WTC11 (cell line): ENCODE measurements at regions not wholly inside any gene's neighbourhood (a gene's known extent, or its start where the extent isn't known, plus 50 kb on each side); places are given as distances from the start of the nearest gene placed in this dataset.

Experiments
- ATAC-seq: fragments of 200-7000 bp; cut with Tn5 transposase; 2 replicates; pipeline ENCODE4 v1.10.0; 2021; ENCODE audit warnings: mild to moderate bottlenecking, moderate library complexity
- CTCF ChIA-PET: fragments of 300-600 bp; sonication (Branson Sonifier 250); formaldehyde crosslinking; loops from one replicate; lab custom pipeline; 2021; ENCODE audit warnings: antibody characterized with exemption; lab: Charles Lee
- POLR2A ChIA-PET: fragments of 350-600 bp; sonication (Branson Sonifier 250); formaldehyde crosslinking; loops from one replicate; lab custom pipeline; 2021; ENCODE audit warnings: antibody characterized with exemption; lab: Charles Lee
- DNase-seq: peaks from one replicate; pipeline ENCODE4 v3.0.0; 2021; ENCODE audit warnings: low spot score
- H3K27ac Mint-ChIP-seq: 2 replicates; pipeline ENCODE4 v1.8.0; 2021; ENCODE audit warnings: mixed read lengths
- H3K27me3 Mint-ChIP-seq: 2 replicates; pipeline ENCODE4 v1.8.0; 2021; ENCODE audit warnings: low read depth, mild to moderate bottlenecking, moderate library complexity, mixed read lengths
- H3K36me3 Mint-ChIP-seq: 2 replicates; pipeline ENCODE4 v1.8.0; 2021; ENCODE audit warnings: mixed read lengths
- H3K4me1 Mint-ChIP-seq: 2 replicates; pipeline ENCODE4 v1.8.0; 2022; ENCODE audit warnings: mixed read lengths
- H3K4me3 Mint-ChIP-seq: 2 replicates; pipeline ENCODE4 v1.8.0; 2021; ENCODE audit warnings: mild to moderate bottlenecking, moderate library complexity, mixed read lengths
- H3K9me3 Mint-ChIP-seq: 2 replicates; pipeline ENCODE4 v1.8.0; 2021; ENCODE audit warnings: mixed read lengths
- CBFB ChIP-seq: sonication (generic); formaldehyde crosslinking; IDR thresholded peaks from 2 replicates; pipeline ENCODE4 v1.8.1; 2022; ENCODE audit warnings: mild to moderate bottlenecking, low read depth, missing genetic modification reagents
- ELF4 ChIP-seq: sonication (generic); formaldehyde crosslinking; IDR thresholded peaks from 2 replicates; pipeline ENCODE4 v1.8.1; 2022; ENCODE audit warnings: low read depth, mild to moderate bottlenecking, moderate library complexity, missing genetic modification reagents
- GRHL2 ChIP-seq: fragments of 250-450 bp; sonication (Bioruptor Pico); IDR thresholded peaks from 2 replicates; pipeline ENCODE4 v1.8.0; 2022; ENCODE audit warnings: mild to moderate bottlenecking, moderate library complexity; ENCODE audit not compliant: insufficient replicate concordance, severe bottlenecking
- IRF2 ChIP-seq: sonication (generic); formaldehyde crosslinking; IDR thresholded peaks from 2 replicates; pipeline ENCODE4 v1.8.0; 2022; ENCODE audit warnings: low read depth, missing genetic modification reagents, borderline replicate concordance
- NFYB ChIP-seq: sonication (generic); formaldehyde crosslinking; conservative IDR thresholded peaks from 2 replicates; pipeline ENCODE4 v1.8.0; 2022; ENCODE audit warnings: low read depth, missing genetic modification reagents
- SP1 ChIP-seq: sonication (generic); formaldehyde crosslinking; conservative IDR thresholded peaks from 2 replicates; pipeline ENCODE4 v1.8.1; 2022; ENCODE audit warnings: missing genetic modification reagents
- ZNF219 ChIP-seq: sonication (generic); formaldehyde crosslinking; IDR thresholded peaks from 2 replicates; pipeline ENCODE4 v1.8.0; 2023; ENCODE audit warnings: missing genetic modification reagents, mild to moderate bottlenecking, borderline replicate concordance
- TF ChIP-seq, protein P1 (sequence below): fragments of 200-600 bp; IDR thresholded peaks from 2 replicates; pipeline ENCODE4 v1.8.0; 2022; ENCODE audit warnings: antibody characterized with exemption
- TF ChIP-seq, protein P2 (sequence below): sonication (generic); formaldehyde crosslinking; IDR thresholded peaks from 2 replicates; pipeline ENCODE4 v1.8.0; 2023; ENCODE audit warnings: mild to moderate bottlenecking, missing genetic modification reagents
- TF ChIP-seq, protein P3 (sequence below): sonication (generic); formaldehyde crosslinking; IDR thresholded peaks from 2 replicates; pipeline ENCODE4 v1.8.1; 2023; ENCODE audit warnings: mild to moderate bottlenecking, moderate library complexity, missing genetic modification reagents
- TF ChIP-seq, protein P4 (sequence below): sonication (generic); formaldehyde crosslinking; IDR thresholded peaks from 2 replicates; pipeline ENCODE4 v1.8.0; 2022; ENCODE audit warnings: mild to moderate bottlenecking, missing genetic modification reagents
- TF ChIP-seq, protein P5 (sequence below): sonication (generic); formaldehyde crosslinking; IDR thresholded peaks from 2 replicates; pipeline ENCODE4 v1.8.1; 2022; ENCODE audit warnings: missing genetic modification reagents, borderline replicate concordance
- TF ChIP-seq, protein P6 (sequence below): fragments of 250-450 bp; sonication (Bioruptor Pico); IDR thresholded peaks from 2 replicates; pipeline ENCODE4 v1.9.0; 2021; ENCODE audit warnings: mild to moderate bottlenecking
- TF ChIP-seq, protein P7 (sequence below): sonication (generic); formaldehyde crosslinking; IDR thresholded peaks from 2 replicates; pipeline ENCODE4 v1.8.0; 2022; ENCODE audit warnings: mild to moderate bottlenecking, missing genetic modification reagents

GRCh38 chr6:164415832-164416563 is 893.4 kb downstream of the C6orf118 start (continued):
- TF ChIP-seq GRHL2 (CRISPR knock-in tag) = no peak
- TF ChIP-seq, protein P1, sequence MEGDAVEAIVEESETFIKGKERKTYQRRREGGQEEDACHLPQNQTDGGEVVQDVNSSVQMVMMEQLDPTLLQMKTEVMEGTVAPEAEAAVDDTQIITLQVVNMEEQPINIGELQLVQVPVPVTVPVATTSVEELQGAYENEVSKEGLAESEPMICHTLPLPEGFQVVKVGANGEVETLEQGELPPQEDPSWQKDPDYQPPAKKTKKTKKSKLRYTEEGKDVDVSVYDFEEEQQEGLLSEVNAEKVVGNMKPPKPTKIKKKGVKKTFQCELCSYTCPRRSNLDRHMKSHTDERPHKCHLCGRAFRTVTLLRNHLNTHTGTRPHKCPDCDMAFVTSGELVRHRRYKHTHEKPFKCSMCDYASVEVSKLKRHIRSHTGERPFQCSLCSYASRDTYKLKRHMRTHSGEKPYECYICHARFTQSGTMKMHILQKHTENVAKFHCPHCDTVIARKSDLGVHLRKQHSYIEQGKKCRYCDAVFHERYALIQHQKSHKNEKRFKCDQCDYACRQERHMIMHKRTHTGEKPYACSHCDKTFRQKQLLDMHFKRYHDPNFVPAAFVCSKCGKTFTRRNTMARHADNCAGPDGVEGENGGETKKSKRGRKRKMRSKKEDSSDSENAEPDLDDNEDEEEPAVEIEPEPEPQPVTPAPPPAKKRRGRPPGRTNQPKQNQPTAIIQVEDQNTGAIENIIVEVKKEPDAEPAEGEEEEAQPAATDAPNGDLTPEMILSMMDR = no peak

GRCh38 chr6:164414695-164415094 is 894.7 kb downstream of the C6orf118 start:
- H3K36me3 Mint-ChIP-seq = no peaks in the 10 kb centered on the region

More at GRCh38 chr6:164414695-164415094, 894.7 kb downstream of the C6orf118 start:
- Mint-ChIP-seq H3K27ac (no peak overlapping the region), H3K4me3 (no peak overlapping the region), H3K9me3 (no peaks in the 10 kb centered on the region), H3K27me3 (no peaks in the 10 kb centered on the region), H3K4me1 (peaks cover 23% of the 10 kb centered on the region)
- CTCF ChIA-PET = no interaction called here
- TF ChIP-seq IRF2 (CRISPR knock-in tag) (no peak), ELF4 (CRISPR knock-in tag) (no peak), NFYB (CRISPR knock-in tag) (no peak), SP1 (no peak), CBFB (CRISPR knock-in tag) (no peak), ZNF219 (CRISPR knock-in tag) (no peak)
- TF ChIP-seq, protein P2, sequence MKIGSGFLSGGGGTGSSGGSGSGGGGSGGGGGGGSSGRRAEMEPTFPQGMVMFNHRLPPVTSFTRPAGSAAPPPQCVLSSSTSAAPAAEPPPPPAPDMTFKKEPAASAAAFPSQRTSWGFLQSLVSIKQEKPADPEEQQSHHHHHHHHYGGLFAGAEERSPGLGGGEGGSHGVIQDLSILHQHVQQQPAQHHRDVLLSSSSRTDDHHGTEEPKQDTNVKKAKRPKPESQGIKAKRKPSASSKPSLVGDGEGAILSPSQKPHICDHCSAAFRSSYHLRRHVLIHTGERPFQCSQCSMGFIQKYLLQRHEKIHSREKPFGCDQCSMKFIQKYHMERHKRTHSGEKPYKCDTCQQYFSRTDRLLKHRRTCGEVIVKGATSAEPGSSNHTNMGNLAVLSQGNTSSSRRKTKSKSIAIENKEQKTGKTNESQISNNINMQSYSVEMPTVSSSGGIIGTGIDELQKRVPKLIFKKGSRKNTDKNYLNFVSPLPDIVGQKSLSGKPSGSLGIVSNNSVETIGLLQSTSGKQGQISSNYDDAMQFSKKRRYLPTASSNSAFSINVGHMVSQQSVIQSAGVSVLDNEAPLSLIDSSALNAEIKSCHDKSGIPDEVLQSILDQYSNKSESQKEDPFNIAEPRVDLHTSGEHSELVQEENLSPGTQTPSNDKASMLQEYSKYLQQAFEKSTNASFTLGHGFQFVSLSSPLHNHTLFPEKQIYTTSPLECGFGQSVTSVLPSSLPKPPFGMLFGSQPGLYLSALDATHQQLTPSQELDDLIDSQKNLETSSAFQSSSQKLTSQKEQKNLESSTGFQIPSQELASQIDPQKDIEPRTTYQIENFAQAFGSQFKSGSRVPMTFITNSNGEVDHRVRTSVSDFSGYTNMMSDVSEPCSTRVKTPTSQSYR = no peak
- TF ChIP-seq, protein P3, sequence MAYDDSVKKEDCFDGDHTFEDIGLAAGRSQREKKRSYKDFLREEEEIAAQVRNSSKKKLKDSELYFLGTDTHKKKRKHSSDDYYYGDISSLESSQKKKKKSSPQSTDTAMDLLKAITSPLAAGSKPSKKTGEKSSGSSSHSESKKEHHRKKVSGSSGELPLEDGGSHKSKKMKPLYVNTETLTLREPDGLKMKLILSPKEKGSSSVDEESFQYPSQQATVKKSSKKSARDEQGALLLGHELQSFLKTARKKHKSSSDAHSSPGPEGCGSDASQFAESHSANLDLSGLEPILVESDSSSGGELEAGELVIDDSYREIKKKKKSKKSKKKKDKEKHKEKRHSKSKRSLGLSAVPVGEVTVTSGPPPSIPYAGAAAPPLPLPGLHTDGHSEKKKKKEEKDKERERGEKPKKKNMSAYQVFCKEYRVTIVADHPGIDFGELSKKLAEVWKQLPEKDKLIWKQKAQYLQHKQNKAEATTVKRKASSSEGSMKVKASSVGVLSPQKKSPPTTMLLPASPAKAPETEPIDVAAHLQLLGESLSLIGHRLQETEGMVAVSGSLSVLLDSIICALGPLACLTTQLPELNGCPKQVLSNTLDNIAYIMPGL (CRISPR knock-in tag) = no peak
- TF ChIP-seq, protein P4, sequence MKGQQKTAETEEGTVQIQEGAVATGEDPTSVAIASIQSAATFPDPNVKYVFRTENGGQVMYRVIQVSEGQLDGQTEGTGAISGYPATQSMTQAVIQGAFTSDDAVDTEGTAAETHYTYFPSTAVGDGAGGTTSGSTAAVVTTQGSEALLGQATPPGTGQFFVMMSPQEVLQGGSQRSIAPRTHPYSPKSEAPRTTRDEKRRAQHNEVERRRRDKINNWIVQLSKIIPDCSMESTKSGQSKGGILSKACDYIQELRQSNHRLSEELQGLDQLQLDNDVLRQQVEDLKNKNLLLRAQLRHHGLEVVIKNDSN = no peak
- TF ChIP-seq, protein P5, sequence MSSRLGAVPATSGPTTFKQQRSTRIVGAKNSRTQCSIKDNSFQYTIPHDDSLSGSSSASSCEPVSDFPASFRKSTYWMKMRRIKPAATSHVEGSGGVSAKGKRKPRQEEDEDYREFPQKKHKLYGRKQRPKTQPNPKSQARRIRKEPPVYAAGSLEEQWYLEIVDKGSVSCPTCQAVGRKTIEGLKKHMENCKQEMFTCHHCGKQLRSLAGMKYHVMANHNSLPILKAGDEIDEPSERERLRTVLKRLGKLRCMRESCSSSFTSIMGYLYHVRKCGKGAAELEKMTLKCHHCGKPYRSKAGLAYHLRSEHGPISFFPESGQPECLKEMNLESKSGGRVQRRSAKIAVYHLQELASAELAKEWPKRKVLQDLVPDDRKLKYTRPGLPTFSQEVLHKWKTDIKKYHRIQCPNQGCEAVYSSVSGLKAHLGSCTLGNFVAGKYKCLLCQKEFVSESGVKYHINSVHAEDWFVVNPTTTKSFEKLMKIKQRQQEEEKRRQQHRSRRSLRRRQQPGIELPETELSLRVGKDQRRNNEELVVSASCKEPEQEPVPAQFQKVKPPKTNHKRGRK (CRISPR knock-in tag) = no peak
- TF ChIP-seq, protein P6, sequence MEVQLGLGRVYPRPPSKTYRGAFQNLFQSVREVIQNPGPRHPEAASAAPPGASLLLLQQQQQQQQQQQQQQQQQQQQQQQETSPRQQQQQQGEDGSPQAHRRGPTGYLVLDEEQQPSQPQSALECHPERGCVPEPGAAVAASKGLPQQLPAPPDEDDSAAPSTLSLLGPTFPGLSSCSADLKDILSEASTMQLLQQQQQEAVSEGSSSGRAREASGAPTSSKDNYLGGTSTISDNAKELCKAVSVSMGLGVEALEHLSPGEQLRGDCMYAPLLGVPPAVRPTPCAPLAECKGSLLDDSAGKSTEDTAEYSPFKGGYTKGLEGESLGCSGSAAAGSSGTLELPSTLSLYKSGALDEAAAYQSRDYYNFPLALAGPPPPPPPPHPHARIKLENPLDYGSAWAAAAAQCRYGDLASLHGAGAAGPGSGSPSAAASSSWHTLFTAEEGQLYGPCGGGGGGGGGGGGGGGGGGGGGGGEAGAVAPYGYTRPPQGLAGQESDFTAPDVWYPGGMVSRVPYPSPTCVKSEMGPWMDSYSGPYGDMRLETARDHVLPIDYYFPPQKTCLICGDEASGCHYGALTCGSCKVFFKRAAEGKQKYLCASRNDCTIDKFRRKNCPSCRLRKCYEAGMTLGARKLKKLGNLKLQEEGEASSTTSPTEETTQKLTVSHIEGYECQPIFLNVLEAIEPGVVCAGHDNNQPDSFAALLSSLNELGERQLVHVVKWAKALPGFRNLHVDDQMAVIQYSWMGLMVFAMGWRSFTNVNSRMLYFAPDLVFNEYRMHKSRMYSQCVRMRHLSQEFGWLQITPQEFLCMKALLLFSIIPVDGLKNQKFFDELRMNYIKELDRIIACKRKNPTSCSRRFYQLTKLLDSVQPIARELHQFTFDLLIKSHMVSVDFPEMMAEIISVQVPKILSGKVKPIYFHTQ = no peak
- TF ChIP-seq, protein P7, sequence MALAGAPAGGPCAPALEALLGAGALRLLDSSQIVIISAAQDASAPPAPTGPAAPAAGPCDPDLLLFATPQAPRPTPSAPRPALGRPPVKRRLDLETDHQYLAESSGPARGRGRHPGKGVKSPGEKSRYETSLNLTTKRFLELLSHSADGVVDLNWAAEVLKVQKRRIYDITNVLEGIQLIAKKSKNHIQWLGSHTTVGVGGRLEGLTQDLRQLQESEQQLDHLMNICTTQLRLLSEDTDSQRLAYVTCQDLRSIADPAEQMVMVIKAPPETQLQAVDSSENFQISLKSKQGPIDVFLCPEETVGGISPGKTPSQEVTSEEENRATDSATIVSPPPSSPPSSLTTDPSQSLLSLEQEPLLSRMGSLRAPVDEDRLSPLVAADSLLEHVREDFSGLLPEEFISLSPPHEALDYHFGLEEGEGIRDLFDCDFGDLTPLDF (CRISPR knock-in tag) = no peak
- no peak for DNase-seq
- POLR2A ChIA-PET = no interaction called here
- ATAC-seq = no peak
